ENCODE measurements at regions not wholly inside any gene's neighbourhood (a gene's known extent, or its start where the extent isn't known, plus 50 kb on each side); places are given as distances from the start of the nearest gene placed in this dataset.
"Not testable (repeated sequence)": the region's sequence is repeated elsewhere in the genome, so short reads cannot be mapped to it uniquely, and the experiment has no call there.

- no peak for TF ChIP-seq CTCF (IDR thresholded peaks at IDR 0.05; ENCODE audit: low read depth, low read length)
- H3K4me3 ChIP-seq (ENCODE audit: low read depth, low read length): no peak overlapping the region
These were observed 184.9 kb downstream of the HS3ST3A1 start for GRCh38 chr17:13416748-13417363.

DNA sequence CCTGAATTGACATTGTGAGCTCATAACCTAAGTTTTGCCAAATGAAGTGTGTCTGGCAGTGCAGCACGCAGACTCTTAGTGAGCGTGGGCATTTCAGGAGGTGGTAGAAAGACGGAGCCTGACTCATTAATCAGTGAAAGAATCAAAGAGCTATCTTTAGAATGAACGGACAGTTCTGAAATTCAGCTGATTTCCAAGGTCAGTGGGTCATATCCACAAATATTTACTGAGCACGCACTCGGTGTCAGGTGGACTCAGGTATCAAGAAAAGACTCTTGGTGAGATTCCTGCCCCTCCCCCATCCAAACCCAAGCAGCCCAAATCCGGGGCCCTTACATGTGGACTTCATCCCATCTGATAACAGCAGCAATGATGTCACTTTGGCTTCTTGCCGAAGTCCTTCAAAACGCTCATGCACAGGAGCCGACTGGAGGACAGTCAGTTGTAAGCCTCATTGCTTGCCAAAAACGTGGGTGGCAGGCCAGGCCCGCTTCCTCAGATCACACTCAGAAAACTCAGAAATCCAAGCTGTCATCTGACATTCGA lies 185.8 kb downstream of the HS3ST3A1 start:
- TF ChIP-seq CTCF (IDR thresholded peaks at IDR 0.05; ENCODE audit: low read depth, low read length): no peak
- no peak overlapping the region for H3K4me3 ChIP-seq (ENCODE audit: low read depth, low read length)

GRCh38 chr17:13415200-13415599 lies 186.5 kb downstream of the HS3ST3A1 start:
- H3K4me3 ChIP-seq (ENCODE audit: low read depth, low read length): not testable (repeated sequence)

- TF ChIP-seq CTCF (IDR thresholded peaks at IDR 0.05; ENCODE audit: low read depth, low read length): no peak
- H3K4me3 ChIP-seq (ENCODE audit: low read depth, low read length): no peak overlapping the region
These were observed 188.7 kb downstream of the HS3ST3A1 start for GRCh38 chr17:13413001-13413400.

DNA sequence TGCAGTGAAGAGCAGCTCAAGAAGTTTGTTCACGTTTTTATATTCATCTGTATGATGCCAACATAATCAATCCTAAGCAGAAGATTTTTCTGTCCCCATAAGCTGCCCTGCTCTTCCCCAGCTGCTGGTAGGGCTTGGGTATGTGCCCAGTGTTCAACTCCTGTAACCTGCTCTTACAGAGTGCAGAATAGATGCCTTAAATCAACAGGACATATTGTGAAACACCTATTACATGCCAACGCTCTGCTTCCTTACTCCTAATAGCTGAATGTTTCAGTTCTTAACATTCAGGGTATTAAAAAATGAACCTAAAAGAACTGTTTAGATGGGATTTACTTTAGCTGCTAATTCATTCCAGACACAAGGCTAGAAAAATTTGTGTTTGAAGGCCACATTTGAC lies 190.9 kb downstream of the HS3ST3A1 start:
- TF ChIP-seq CTCF (IDR thresholded peaks at IDR 0.05; ENCODE audit: low read depth, low read length): no peak
- H3K4me3 ChIP-seq (ENCODE audit: low read depth, low read length): no peak overlapping the region

DNA sequence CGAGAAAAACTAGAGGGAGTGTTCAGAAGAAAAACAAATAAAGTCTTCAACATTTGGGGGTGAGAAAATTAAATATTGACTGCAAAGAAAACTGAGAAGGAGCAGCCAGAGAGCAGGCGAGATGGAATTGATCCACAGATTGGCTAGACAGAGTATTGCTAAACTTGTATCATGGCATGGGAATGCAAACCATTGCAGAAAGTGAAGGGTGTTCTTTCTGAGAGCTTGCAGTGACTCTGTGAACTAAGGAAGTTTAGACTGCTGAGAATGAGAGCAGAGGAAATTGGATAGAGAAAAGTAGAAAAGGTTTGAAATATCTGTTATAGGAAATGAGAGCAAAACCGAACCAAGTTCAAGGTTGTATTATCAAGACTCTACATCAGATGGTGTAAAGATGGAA lies 191.5 kb downstream of the HS3ST3A1 start:
- no peak overlapping the region for H3K4me3 ChIP-seq (ENCODE audit: low read depth, low read length)
- TF ChIP-seq CTCF (IDR thresholded peaks at IDR 0.05; ENCODE audit: low read depth, low read length): no peak

GRCh38 chr17:13409455-13409854 lies 192.3 kb downstream of the HS3ST3A1 start:
- no peak for TF ChIP-seq CTCF (IDR thresholded peaks at IDR 0.05; ENCODE audit: low read depth, low read length)
- H3K4me3 ChIP-seq (ENCODE audit: low read depth, low read length): no peak overlapping the region

DNA sequence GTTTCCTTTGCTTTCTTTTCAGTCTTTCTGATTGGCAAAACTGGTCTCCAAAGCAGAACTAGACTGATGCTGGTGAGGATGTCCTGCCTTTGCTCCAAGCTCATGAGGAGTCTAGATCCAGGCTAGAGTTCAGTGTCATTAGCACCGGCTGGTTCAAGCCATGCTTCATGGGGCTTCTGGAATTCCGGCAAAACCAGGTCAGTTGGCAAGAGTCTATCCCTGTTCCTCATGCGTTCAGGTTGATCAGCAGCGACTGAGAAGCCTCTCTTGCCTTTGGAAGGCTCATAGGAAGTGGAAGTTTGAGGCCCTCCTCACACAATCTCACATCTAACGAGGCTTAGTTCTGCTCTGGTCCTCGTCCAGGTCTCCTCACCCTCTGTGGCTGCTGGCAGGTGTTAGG lies 194.3 kb downstream of the HS3ST3A1 start:
- H3K4me3 ChIP-seq (ENCODE audit: low read depth, low read length): no peak overlapping the region
- no peak for TF ChIP-seq CTCF (IDR thresholded peaks at IDR 0.05; ENCODE audit: low read depth, low read length)

Measured in WI38 (cell line).